ENCODE measurements at regions not wholly inside any gene's neighbourhood (a gene's known extent, or its start where the extent isn't known, plus 50 kb on each side); places are given as distances from the start of the nearest gene placed in this dataset.

DNA sequence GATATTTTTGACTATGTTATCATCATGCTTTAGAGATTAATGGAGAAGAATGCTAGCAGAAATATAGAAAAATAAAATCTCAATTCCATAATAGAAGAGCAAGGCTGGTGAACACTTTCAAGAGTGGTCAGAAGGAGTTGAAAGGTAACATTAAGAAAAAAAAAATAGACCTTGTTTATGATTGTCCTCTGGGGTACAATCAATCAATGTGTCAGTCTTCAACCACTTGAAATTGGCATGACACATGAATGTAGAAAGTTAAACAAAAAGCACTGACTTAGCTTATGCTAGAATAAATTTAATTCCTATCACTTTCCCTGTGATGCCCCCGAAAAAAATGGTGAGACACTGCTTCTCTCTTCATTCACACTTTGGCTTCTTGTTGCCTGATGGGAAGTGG is 750.3 kb upstream of the ADGRL2 start:
- Histone ChIP-seq H3K4me1 (ENCODE audit: control insufficient read depth in 4 of 4, insufficient read depth in 4 of 4, low read length in 3 of 4) (no peaks in the 10 kb centered on the region), H3K4me3 (ENCODE audit: low read depth in 1 of 3, low read length in 3 of 3) (no peak overlapping the region), H3K27ac (ENCODE audit: low read depth in 1 of 2, low read length in 2 of 2) (no peak overlapping the region), H3K36me3 (ENCODE audit: control insufficient read depth in 4 of 4, insufficient read depth in 3 of 4, low read depth in 1 of 4, low read length in 3 of 4) (no peaks in the 10 kb centered on the region), H3K27me3 (ENCODE audit: control insufficient read depth in 4 of 4, insufficient read depth in 4 of 4, low read length in 3 of 4) (no peaks in the 10 kb centered on the region), H3K9me3 (ENCODE audit: control insufficient read depth in 4 of 4, low read length in 3 of 4) (no peaks in the 10 kb centered on the region), H3K9ac (ENCODE audit: low read depth in 1 of 2, low read length in 2 of 2) (no peak overlapping the region)
- DNase-seq (ENCODE audit: low spot score): no peak
- WGBS: 77% methylated on average over 1 of the region's 1 CpG
- no peak for TF ChIP-seq EGR1 (IDR thresholded peaks at IDR 0.05; ENCODE audit: low read depth in 2 of 2)
- no peak for TF ChIP-seq NR2F2 (IDR thresholded peaks at IDR 0.05)
- TF ChIP-seq, protein P1, sequence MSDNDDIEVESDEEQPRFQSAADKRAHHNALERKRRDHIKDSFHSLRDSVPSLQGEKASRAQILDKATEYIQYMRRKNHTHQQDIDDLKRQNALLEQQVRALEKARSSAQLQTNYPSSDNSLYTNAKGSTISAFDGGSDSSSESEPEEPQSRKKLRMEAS (IDR thresholded peaks at IDR 0.05): no peak
- TF ChIP-seq FOXA1 (IDR thresholded peaks at IDR 0.05): no peak
- TF ChIP-seq, protein P2, sequence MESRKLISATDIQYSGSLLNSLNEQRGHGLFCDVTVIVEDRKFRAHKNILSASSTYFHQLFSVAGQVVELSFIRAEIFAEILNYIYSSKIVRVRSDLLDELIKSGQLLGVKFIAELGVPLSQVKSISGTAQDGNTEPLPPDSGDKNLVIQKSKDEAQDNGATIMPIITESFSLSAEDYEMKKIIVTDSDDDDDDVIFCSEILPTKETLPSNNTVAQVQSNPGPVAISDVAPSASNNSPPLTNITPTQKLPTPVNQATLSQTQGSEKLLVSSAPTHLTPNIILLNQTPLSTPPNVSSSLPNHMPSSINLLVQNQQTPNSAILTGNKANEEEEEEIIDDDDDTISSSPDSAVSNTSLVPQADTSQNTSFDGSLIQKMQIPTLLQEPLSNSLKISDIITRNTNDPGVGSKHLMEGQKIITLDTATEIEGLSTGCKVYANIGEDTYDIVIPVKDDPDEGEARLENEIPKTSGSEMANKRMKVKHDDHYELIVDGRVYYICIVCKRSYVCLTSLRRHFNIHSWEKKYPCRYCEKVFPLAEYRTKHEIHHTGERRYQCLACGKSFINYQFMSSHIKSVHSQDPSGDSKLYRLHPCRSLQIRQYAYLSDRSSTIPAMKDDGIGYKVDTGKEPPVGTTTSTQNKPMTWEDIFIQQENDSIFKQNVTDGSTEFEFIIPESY (IDR thresholded peaks at IDR 0.05): no peak
- TF ChIP-seq RAD21 (IDR thresholded peaks at IDR 0.05): no peak
- TF ChIP-seq, protein P3, sequence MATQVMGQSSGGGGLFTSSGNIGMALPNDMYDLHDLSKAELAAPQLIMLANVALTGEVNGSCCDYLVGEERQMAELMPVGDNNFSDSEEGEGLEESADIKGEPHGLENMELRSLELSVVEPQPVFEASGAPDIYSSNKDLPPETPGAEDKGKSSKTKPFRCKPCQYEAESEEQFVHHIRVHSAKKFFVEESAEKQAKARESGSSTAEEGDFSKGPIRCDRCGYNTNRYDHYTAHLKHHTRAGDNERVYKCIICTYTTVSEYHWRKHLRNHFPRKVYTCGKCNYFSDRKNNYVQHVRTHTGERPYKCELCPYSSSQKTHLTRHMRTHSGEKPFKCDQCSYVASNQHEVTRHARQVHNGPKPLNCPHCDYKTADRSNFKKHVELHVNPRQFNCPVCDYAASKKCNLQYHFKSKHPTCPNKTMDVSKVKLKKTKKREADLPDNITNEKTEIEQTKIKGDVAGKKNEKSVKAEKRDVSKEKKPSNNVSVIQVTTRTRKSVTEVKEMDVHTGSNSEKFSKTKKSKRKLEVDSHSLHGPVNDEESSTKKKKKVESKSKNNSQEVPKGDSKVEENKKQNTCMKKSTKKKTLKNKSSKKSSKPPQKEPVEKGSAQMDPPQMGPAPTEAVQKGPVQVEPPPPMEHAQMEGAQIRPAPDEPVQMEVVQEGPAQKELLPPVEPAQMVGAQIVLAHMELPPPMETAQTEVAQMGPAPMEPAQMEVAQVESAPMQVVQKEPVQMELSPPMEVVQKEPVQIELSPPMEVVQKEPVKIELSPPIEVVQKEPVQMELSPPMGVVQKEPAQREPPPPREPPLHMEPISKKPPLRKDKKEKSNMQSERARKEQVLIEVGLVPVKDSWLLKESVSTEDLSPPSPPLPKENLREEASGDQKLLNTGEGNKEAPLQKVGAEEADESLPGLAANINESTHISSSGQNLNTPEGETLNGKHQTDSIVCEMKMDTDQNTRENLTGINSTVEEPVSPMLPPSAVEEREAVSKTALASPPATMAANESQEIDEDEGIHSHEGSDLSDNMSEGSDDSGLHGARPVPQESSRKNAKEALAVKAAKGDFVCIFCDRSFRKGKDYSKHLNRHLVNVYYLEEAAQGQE (IDR thresholded peaks at IDR 0.05): no peak
- TF ChIP-seq, protein P4, sequence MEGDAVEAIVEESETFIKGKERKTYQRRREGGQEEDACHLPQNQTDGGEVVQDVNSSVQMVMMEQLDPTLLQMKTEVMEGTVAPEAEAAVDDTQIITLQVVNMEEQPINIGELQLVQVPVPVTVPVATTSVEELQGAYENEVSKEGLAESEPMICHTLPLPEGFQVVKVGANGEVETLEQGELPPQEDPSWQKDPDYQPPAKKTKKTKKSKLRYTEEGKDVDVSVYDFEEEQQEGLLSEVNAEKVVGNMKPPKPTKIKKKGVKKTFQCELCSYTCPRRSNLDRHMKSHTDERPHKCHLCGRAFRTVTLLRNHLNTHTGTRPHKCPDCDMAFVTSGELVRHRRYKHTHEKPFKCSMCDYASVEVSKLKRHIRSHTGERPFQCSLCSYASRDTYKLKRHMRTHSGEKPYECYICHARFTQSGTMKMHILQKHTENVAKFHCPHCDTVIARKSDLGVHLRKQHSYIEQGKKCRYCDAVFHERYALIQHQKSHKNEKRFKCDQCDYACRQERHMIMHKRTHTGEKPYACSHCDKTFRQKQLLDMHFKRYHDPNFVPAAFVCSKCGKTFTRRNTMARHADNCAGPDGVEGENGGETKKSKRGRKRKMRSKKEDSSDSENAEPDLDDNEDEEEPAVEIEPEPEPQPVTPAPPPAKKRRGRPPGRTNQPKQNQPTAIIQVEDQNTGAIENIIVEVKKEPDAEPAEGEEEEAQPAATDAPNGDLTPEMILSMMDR (IDR thresholded peaks at IDR 0.05; ENCODE audit: low read depth, low read length, missing input control): no peak
- TF ChIP-seq, protein P5, sequence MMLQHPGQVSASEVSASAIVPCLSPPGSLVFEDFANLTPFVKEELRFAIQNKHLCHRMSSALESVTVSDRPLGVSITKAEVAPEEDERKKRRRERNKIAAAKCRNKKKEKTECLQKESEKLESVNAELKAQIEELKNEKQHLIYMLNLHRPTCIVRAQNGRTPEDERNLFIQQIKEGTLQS (IDR thresholded peaks at IDR 0.05): no peak
- no peak for TF ChIP-seq FOXA2 (IDR thresholded peaks at IDR 0.05)
- TF ChIP-seq HNF4G (IDR thresholded peaks at IDR 0.05): no peak
- no peak for TF ChIP-seq RXRA (IDR thresholded peaks at IDR 0.05)
- TF ChIP-seq GABPA (IDR thresholded peaks at IDR 0.05 in 1 of 2, conservative IDR thresholded peaks at IDR 0.05 in 1 of 2): no peak
- TF ChIP-seq TAF1 (conservative IDR thresholded peaks at IDR 0.05): no peak
- TF ChIP-seq JUND (IDR thresholded peaks at IDR 0.05): no peak
- TF ChIP-seq SP1 (IDR thresholded peaks at IDR 0.05): no peak
- no peak for TF ChIP-seq YY1 (IDR thresholded peaks at IDR 0.05)
- TF ChIP-seq HNF4A (conservative IDR thresholded peaks at IDR 0.05): no peak

All from liver (tissue), 8 donors.